22Rv1 (cell line): ENCODE measurements at regions not wholly inside any gene's neighbourhood (a gene's known extent, or its start where the extent isn't known, plus 50 kb on each side); places are given as distances from the start of the nearest gene placed in this dataset.
"Not testable (repeated sequence)": the region's sequence is repeated elsewhere in the genome, so short reads cannot be mapped to it uniquely, and the experiment has no call there.

Experiments used
- CTCF ChIP-seq: fragments of 450-650 bp; IDR thresholded peaks from 2 replicates; pipeline ENCODE4 v1.5.1; 2017; ENCODE audit warnings: mild to moderate bottlenecking
- ZFX ChIP-seq: fragments of 450-650 bp; IDR thresholded peaks from 2 replicates; pipeline ENCODE4 v1.6.1; 2017; ENCODE audit warnings: antibody characterized with exemption, borderline replicate concordance

- not testable (repeated sequence) for TF ChIP-seq CTCF, ZFX
These were observed 204.8 kb downstream of the HIBADH start for GRCh38 chr7:27457603-27458565.
